GM19328 (cell line): ENCODE measurements at regions not wholly inside any gene's neighbourhood (a gene's known extent, or its start where the extent isn't known, plus 50 kb on each side); places are given as distances from the start of the nearest gene placed in this dataset.
"Not testable (repeated sequence)": the region's sequence is repeated elsewhere in the genome, so short reads cannot be mapped to it uniquely, and the experiment has no call there.

Experiments used
- ATAC-seq: cut with Tn5 transposase; IDR thresholded peaks from one replicate; pipeline ENCODE4 v1.9.1; 2021; ENCODE audit warnings: mild to moderate bottlenecking, moderate library complexity; ENCODE audit not compliant: unreplicated experiment

GRCh38 chr5:124203303-124203702 is 543.1 kb downstream of the ZNF608 start:
- no peak for ATAC-seq

- ATAC-seq: no peak
These were observed 546.1 kb downstream of the ZNF608 start for GRCh38 chr5:124200381-124200780.

DNA sequence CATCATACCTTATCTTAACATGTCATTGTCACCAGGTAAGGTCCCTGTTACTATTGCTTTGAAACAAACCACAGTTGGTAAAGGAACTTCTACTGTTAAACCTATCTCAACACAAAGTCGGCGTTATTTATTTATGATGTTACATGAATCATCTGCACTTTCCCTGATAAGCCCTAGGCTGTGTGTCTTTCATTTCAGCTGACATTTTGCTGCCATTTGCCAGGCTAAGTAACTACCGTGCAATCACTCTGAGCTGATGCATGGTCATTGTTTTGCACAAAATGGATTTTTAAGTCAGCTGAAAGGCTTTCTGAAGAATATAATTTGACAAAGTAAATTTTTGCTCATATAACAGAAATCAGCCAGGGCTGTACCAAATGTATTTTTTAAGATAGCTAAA is 546.5 kb downstream of the ZNF608 start:
- no peak for ATAC-seq

DNA sequence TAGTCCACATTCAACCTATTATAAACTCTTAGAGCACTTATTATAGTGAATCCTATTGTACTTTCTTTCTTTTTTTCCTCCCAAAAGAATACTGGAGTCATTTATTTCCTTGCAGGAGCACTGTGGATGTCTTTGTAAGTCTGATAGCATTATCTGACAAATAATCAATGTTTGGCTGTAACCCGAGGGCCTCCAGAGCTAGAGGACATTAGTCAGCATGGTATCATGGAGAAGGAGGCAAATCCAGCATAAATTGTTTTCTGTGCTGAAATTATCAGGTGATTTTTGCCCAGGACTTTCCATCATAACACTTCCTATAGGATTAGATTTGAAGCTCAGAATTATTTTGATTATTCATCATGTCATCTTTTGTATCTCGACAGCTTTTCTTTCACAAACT is 551.0 kb downstream of the ZNF608 start:
- ATAC-seq: no peak

GRCh38 chr5:124194282-124194681 is 552.2 kb downstream of the ZNF608 start:
- no peak for ATAC-seq

GRCh38 chr5:124193371-124193789 is 553.1 kb downstream of the ZNF608 start:
- ATAC-seq: no peak

DNA sequence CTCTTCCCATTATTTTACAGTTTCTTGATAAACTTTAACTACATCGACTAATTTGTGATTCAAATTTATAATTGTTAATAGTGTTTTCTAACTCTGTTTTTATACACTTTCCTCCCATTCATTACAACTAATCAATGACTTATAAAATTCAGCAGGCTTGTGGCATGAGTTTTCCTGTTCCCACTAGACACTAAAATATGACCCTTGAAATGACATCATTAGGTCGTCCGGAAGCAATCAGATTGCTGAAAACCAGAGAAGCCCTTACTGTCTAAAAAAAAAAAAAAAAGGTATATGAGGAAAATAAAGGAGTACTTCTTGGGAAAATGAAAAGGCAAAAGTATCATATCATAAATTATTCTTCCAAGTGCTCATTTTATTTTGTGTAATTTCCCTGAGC is 553.7 kb downstream of the ZNF608 start:
- ATAC-seq: no peak

DNA sequence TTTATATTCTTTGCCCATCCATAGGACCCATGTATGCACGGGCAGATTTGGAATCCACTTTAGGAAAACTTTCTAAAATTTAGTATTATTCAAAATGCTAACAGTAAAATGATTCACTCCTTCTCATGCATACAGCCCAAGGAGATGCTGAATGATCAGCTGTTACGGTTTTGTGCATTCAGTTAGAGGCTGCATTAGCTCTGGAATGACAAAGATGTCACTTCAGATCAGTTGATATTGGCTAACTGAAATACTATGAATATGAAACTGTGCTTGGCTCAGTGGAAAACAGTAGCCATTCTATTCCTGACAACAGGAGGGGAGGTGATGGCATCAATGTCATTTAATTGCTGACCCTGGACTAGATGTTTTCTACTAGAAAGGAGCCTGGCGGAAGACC is 560.7 kb downstream of the ZNF608 start:
- no peak for ATAC-seq

DNA sequence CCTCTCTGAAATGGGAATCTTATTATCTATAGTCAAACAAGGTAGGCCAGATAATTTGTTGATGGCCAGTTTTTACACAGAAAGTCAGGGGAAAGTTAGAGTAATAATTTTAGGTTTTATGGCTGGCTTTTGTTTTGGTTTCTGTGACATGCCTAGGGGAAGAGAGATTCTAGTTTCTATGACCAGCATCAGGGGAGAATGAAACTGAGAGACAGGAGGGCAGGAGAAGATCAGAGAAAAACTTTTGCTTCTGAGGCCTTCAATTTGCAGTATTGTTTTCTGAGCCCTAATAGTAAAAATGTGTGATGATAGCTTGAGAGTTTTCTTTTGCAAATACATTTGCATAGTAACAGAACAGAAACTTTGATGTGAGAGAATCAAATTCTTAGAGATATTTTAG is 564.3 kb downstream of the ZNF608 start:
- no peak for ATAC-seq

GRCh38 chr5:124180875-124181461 is 565.5 kb downstream of the ZNF608 start:
- ATAC-seq: no peak

- no peak for ATAC-seq
These were observed 566.1 kb downstream of the ZNF608 start for GRCh38 chr5:124180299-124180874.

DNA sequence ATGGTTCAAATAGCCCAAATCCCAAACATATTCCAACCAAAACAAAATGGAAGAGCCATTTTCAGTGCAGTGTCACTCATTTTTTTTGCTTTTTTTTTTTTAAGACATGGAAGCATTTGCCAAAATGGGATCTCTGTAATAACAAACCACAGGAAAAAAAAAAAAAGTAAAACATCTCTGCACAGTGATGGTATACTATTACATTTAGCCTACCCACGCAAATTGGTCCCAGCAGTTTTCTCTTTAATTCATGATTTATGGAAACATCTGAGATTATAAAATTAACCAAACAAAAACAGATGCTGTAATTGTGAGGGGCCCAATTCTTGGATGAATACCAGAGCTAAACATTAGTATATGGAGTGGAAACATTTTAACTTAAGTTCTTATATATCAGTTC is 566.6 kb downstream of the ZNF608 start:
- no peak for ATAC-seq

DNA sequence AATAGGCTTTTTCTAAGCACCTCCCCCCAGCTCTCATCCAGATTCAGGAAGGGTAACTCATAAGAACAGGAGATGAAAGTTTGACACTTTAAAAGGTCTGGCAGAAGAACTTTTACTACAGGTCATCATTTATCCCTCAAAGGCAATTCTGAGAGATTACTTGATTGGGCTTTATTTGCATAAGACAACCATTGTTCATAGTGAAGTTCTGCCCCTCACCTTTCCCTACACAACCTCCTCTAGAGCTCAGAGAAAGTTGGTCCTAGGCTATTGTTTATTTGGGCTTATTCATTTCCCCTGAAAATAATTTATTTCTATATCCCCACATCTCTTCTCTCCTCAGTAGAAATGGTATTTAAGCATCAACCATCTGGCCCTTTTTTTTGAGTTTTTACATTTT is 568.4 kb downstream of the ZNF608 start:
- no peak for ATAC-seq

DNA sequence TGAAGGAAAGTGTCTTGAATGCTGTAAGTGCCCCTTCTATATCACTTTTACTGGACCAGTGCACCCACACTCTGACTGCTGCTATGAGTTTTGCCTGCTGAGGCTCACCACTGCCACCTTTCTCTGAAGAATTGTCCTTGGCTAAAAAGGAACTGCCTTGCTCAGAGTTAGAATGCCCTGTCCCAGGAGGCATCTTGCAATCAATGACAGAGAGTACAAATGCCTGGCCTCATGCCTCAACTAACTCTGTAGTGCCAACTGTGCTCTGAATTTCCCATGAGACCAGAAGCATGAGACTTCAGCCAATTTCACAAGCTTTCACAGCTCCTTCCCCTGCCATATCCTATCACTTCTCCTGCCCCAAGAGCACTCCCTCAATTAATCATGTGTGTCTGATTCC is 569.7 kb downstream of the ZNF608 start:
- no peak for ATAC-seq

GRCh38 chr5:124173386-124173785 is 573.1 kb downstream of the ZNF608 start:
- no peak for ATAC-seq

GRCh38 chr5:124172389-124173003 is 573.9 kb downstream of the ZNF608 start:
- no peak for ATAC-seq

DNA sequence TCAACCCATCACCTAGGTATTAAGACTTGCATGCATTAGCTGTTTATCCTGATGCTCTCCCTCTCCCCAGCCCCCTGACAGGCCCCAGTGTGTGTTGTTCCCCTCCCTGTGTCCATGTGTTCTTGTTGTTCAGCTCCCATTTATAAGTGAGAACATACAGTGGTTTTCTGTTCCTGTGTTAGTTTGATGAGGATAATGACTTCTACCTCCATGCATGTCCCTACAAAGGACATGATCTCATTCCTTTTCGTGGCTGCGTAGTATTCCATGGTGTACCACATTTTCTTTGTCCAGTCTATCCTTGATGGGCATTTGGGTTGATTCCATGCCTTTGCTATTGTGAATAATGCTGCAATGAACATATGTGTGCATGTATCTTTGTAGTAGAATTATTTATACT is 578.3 kb downstream of the ZNF608 start:
- ATAC-seq: not testable (repeated sequence)

DNA sequence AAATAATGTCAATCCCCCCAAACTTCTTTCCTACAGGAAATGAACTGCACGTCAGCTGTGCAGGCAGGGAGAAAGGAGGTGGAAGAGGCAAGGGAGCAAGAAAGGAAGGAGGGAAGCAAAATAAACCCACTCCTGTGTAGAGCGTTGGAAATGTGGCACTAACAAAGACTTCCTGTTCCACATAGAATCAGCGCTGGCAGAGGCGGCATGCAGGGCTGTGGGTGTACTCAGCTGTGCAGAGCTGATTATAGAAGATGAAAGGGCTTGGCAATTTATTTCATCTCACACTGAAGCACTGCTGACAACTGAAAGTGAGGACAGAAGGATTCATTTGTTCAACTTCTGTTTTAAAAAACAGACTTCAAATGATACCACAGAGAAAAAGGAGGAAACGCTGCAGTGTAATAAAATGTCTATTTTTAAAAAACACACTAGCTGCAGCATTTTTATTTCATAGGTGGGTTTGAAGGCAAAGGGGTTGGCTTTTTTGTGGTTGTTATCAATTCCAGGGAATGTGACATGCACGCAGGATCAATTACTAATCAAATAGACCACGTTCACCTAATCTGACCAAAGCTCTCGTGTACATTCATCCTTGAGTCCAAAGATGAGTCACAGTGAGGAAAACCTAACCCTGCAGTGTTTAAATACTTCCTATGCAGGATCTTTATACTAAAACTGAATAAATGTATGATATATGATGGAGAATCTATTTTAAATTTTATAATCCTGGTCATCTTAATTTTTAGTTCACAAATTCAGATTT is 583.5 kb downstream of the ZNF608 start:
- no peak for ATAC-seq

DNA sequence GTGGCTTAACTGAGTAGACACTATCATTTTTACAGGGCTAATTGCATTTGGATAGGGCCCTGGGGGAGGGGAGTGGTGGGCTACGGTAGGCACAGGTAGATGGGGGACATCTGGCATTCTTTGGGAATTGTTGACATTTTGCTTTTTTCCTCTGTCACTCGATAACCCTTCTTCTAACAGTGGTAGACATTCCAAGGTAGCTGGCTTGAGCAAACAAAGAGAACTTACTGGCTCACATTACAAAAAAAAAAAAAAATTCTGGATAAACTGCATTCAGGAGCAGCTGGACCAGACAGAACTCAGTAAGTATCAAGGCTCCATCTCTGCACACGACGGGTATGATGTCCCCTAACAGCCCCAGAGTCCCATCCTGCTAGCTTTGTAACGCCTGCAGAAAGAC is 585.2 kb downstream of the ZNF608 start:
- no peak for ATAC-seq

GRCh38 chr5:124160265-124160664 is 586.2 kb downstream of the ZNF608 start:
- ATAC-seq: no peak

GRCh38 chr5:124157320-124157719 is 589.1 kb downstream of the ZNF608 start:
- ATAC-seq: peak; percentile 55

GRCh38 chr5:124156415-124156996 is 589.9 kb downstream of the ZNF608 start:
- ATAC-seq: no peak
